Activated naive CD4-positive, alpha-beta T cell treated with Interleukin-2 at 50 U/mL for 16 hours (primary cell): ENCODE measurements at regions not wholly inside any gene's neighbourhood (a gene's known extent, or its start where the extent isn't known, plus 50 kb on each side); places are given as distances from the start of the nearest gene placed in this dataset.

Source experiments
- DNase-seq: peaks from one replicate; pipeline ENCODE4 v3.0.0-alpha.2; 2020

- no peak for DNase-seq
These were observed 305.9 kb upstream of the HAND2 start for GRCh38 chr4:173835903-173836302.

DNA sequence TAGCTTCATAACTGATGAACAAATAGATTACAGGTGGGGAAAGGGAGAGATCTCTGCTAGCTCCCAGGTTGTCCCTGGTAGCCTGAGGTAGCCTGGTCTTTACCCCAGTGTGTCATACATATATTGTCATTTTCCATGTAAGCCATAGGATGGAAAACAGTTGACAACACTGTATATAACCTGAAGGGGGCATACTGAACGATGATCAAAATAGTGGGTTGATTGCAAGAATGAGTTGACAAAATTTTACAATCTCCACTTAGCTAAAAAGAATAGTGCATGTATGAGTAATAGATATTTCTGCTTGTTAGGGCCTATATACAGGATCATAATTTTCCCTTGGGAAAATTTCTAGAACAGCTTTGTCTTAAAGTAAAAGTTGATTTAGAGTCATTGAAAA is 304.1 kb upstream of the HAND2 start:
- no peak for DNase-seq

DNA sequence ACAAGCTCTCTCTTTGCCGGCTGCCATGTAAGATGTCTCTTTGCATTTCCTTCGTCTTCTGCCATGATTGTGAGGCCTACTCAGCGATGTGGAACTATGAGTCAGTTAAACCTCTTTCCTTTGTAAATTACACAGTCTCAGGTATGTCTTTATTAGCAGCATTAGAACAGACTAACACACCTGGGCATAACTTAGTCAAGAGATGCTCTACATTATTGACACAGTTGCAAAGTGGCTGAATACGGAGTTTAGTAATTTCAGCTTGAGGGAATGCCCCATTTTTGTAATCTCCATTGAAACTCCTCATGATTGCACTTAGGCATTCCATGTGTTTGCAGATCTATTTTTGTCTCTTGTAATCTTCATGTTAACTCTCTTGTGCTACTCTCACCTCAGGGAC is 299.5 kb upstream of the HAND2 start:
- DNase-seq: no peak

DNA sequence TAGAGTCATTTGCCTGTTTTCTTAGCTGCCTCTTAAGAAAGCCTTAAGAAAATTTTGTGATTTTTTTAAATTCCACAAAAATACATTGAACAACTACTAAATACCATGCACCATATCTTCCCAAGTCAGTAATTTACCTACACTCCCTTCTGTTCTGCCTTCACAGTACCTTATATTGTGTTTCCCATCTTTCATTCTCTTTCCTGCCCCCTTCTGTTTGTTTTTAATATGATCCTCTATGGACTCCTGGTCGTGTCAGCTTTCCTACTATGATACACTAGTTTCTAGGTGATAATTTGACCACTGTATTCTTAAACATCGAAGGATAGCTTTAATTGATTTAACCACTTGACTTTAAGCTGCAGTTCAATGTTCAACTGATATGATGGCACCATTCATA is 297.7 kb upstream of the HAND2 start:
- no peak for DNase-seq

- no peak for DNase-seq
These were observed 291.8 kb upstream of the HAND2 start for GRCh38 chr4:173821876-173822275.

DNA sequence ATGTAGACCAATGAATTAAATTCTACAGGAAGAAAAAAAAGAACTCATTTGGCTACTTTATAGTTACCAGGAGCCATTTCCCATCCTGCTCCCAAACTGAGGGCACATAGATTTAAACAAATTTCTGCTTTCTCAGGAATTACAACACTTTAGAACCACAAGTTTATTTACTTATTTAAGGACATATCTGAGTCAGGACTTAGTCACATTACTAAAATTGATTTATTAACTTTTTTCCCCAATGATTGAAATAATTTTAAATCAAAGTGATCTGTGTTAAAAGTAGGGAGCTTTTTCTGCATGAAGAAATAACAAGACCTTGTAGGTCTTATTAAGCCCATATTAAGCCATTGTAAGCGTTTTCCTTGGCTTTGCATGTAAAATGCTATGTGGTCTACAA is 291.0 kb upstream of the HAND2 start:
- no peak for DNase-seq

GRCh38 chr4:173807347-173807746 is 277.3 kb upstream of the HAND2 start:
- DNase-seq: no peak

DNA sequence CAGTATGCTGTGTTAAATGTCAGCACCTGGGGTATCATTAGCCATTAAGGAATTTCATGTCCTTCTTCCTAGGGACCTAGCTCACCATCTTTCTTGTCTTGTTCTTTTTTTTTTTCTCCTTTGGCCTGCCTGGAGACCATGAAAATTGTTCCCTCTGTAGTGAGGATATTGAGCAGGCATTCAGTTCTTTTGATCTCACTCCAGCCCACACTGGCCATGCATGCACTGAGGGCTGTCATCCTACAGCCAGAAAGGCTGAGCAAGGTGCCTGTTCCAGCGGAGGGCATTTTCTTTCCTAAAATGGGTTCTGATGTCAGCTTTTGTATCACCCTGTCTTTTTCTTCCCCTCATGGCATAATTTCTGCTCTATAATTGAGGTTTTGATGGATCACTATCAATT is 275.9 kb upstream of the HAND2 start:
- DNase-seq: no peak

DNA sequence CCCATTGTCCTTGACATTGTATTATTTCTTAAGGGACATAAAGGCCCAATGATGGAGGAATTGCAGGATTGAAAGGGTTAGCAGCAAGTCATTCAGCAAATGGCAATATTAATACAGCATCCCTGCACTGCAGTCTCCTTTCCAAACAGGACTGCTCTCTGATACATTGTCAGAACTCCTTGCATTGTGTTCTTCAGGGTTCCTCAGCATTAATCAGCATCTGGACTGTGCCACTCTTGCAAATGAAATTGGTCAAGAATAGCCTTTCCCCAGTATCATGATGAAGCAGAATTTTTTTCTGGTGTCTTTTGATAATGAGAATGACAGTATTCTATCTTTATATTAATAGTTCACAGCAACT is 272.6 kb upstream of the HAND2 start:
- DNase-seq: no peak

GRCh38 chr4:173801876-173802661 is 272.0 kb upstream of the HAND2 start:
- no peak for DNase-seq

DNA sequence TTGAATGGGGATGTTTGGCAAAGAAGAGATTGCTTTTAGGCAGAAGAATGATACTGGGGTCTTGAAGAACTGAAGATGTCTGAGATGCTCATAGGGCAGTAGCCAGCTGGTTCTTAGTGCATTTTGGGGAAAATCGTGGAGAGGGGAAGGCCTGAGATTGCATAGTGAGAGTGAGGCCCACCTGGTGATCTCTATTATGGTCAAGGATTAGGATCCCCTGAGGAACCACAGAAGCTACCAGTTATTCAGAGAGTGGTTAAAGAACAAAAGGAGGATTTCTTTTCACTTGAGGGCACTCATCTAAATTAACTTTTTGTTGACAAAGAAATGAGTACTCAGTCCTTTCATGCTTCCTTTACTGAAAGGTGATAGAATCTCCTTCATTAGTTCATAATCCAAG is 271.3 kb upstream of the HAND2 start:
- DNase-seq: no peak

DNA sequence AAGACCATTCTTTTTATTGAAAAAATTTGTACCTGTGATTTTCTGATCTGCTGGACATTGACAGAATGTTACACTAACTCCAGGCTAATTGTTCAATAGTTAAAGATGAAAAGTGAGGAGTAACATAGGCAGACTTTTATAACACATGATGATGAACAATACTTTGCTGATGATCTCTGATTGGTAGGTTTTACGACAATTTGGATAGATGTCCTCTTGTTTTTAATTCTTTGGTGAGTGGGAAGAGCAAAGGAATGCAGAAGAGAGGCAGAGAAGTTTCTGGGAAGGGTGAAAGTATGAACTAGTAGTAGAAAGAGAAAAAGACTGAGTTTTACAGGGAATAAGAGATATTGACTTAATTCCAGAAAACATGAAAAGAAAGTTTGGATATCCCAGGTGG is 267.3 kb upstream of the HAND2 start:
- no peak for DNase-seq

GRCh38 chr4:173794662-173795061 is 264.6 kb upstream of the HAND2 start:
- DNase-seq: no peak

DNA sequence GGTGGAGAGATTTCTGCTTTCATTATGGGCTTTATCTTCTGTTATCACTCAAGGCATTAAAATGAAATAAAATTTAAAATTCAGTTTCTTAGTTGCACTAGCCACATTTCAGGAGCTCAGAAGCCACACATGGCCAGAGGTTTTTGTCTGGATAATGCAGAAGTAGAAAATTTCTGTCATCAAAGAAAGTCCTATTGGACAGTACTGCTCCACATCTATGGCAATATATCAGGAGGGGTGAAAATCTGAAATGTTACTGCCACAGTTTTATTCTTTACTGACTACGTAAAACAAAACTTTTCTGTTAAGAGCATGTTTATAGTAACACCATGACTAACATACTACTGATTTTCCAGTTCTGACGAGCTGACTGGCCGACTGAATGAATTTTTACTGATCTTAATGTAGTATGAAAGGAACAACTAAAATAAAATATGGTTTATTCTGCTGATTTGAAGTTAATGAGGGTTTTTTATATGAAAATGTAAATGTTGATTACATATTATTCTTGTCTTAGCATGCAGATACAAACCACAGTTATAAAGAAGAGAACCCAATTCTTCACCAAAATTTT is 264.0 kb upstream of the HAND2 start:
- no peak for DNase-seq

- no peak for DNase-seq
These were observed 252.6 kb upstream of the HAND2 start for GRCh38 chr4:173782660-173783059.

DNA sequence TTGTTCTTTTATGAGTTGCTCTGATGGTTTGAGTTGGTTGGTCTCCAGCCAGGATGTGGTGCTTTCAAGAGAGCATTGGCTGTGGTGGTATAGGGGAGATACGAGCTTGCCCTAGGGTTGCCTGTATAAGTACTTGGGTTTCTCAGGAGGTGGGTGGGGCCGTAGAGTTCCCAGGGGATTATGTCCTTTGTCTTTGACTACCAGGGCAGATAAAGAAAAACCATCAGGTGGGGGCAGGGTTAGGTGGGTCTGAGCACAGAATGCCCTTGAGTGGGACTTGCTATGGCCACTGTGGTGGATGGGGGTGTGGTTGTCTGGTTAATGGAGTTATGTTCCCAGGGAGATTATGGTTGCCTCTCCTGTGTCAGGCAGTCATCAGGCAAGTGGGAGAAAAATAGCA is 247.9 kb upstream of the HAND2 start:
- no peak for DNase-seq

GRCh38 chr4:173777421-173777820 is 247.4 kb upstream of the HAND2 start:
- no peak for DNase-seq

- no peak for DNase-seq
These were observed 239.5 kb upstream of the HAND2 start for GRCh38 chr4:173769568-173769967.

DNA sequence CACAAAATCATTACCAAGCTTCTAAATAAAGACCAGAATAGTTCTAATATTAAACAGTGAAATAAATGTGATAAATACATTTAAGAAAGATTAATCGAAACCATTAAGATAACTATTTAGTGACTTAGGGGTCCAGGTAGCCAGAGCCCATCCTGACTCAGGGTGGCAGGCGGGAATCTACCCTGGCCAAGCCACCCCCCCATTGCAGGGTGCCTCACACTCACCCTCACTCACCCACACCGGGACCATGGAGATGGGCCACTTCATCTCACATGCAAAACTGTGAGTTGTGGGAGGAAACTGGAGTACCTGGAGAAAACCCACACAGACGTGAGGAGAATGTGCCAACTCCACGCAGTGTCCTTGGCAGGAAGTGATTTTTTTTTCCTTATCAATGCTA is 237.6 kb upstream of the HAND2 start:
- DNase-seq: no peak

- DNase-seq: no peak
These were observed 236.2 kb upstream of the HAND2 start for GRCh38 chr4:173766171-173766600.

GRCh38 chr4:173765751-173766150 is 235.7 kb upstream of the HAND2 start:
- no peak for DNase-seq

GRCh38 chr4:173763389-173763788 is 233.4 kb upstream of the HAND2 start:
- no peak for DNase-seq

GRCh38 chr4:173761938-173762337 is 231.9 kb upstream of the HAND2 start:
- no peak for DNase-seq

GRCh38 chr4:173761236-173761635 is 231.2 kb upstream of the HAND2 start:
- DNase-seq: no peak

- no peak for DNase-seq
These were observed 228.1 kb upstream of the HAND2 start for GRCh38 chr4:173758132-173758531.
